Spleen (tissue), 7 donors: ENCODE measurements at regions not wholly inside any gene's neighbourhood (a gene's known extent, or its start where the extent isn't known, plus 50 kb on each side); places are given as distances from the start of the nearest gene placed in this dataset.
"Not testable (repeated sequence)": the region's sequence is repeated elsewhere in the genome, so short reads cannot be mapped to it uniquely, and the experiment has no call there.

Experiments used
- POLR2A ChIP-seq, 3 donors: fragments of 450-650 bp; IDR thresholded peaks; one replicate each; pipeline ENCODE4 v1.5.1; 2017; ENCODE audit warnings: antibody characterized with exemption in 3 of 3, mild to moderate bottlenecking in 1 of 3
- TF ChIP-seq, protein P1 (sequence below), 11 experiments: fragments of 200-600 bp in 7 of 11; fragments of 450-650 bp in 4 of 11; sonication (generic) in 4 of 11; IDR thresholded peaks in 8 of 11; conservative IDR thresholded peaks in 3 of 11; 1 replicate in 7 of 11; 2 replicates in 4 of 11; pipeline versions ENCODE4 v1.4.0 to v1.8.0; 2016 to 2021; ENCODE audit warnings: antibody characterized with exemption in 11 of 11, inconsistent platforms in 4 of 11, mild to moderate bottlenecking in 1 of 11
- donor health status: DM: no; HTN: no; CAD: no; lungs with moderate emphysema.
- donor health status: DM: no; HTN: no; CAD: no.
- donor health status: DM: no; HTN: no; CAD: no.

DNA sequence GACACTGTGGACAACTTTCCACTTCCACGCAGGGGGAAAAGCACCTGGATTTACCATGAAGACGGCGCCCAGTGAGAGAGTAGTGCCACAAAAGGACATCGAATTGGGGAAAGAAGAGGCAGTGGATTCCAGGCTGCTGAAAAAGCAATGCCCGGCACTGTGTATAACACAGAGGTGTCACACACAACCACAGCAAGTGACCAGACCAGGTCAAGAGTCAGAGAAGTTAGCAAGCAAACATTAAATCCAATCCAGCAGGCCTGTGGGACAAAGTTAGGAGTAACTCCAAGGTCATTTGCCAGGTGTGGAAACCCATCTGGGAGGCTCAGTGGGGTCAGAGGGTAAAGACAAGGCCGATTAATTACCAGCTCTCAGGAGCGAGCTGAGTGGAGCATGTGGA, 227.6 kb downstream of the BCL2L11 start:
- TF ChIP-seq, protein P1, sequence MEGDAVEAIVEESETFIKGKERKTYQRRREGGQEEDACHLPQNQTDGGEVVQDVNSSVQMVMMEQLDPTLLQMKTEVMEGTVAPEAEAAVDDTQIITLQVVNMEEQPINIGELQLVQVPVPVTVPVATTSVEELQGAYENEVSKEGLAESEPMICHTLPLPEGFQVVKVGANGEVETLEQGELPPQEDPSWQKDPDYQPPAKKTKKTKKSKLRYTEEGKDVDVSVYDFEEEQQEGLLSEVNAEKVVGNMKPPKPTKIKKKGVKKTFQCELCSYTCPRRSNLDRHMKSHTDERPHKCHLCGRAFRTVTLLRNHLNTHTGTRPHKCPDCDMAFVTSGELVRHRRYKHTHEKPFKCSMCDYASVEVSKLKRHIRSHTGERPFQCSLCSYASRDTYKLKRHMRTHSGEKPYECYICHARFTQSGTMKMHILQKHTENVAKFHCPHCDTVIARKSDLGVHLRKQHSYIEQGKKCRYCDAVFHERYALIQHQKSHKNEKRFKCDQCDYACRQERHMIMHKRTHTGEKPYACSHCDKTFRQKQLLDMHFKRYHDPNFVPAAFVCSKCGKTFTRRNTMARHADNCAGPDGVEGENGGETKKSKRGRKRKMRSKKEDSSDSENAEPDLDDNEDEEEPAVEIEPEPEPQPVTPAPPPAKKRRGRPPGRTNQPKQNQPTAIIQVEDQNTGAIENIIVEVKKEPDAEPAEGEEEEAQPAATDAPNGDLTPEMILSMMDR (IDR thresholded peaks at IDR 0.05 in 8 of 11, conservative IDR thresholded peaks at IDR 0.05 in 3 of 11) = not testable (repeated sequence)
- TF ChIP-seq POLR2A (IDR thresholded peaks at IDR 0.05) = not testable (repeated sequence)
